HG03558 (cell line): ENCODE measurements at regions not wholly inside any gene's neighbourhood (a gene's known extent, or its start where the extent isn't known, plus 50 kb on each side); places are given as distances from the start of the nearest gene placed in this dataset.
"Not testable (repeated sequence)": the region's sequence is repeated elsewhere in the genome, so short reads cannot be mapped to it uniquely, and the experiment has no call there.

Source experiments
- ATAC-seq: cut with Tn5 transposase; IDR thresholded peaks from one replicate; pipeline ENCODE4 v1.9.1; 2021; ENCODE audit warnings: moderate number of reproducible peaks; ENCODE audit not compliant: unreplicated experiment; ENCODE audit errors: extremely low read depth

GRCh38 chr10:44558521-44558920 lies 173.6 kb upstream of the CXCL12 start:
- no peak for ATAC-seq

- ATAC-seq, result no peak
Measured at GRCh38 chr10:44564361-44564760, 179.5 kb upstream of the CXCL12 start.

DNA sequence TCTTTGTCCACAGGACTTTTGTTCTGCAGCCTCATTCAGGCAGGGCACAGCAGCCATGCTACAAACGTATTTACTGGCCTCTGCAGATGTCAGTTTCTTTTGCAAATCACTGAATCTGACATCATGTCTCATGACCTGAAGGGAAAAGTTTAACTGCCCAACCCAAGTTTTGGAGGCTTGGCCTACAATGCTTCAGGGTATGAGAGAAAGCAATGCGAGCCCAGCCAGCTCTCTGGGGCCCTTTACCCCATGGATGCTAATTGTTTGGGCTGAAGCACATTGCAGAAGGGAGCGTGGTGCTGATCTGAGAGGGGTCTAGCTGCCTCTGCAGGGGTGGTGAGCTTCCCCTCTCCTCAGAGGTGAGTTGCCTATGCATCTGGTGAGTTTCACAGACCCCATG lies 179.9 kb upstream of the CXCL12 start:
- no peak for ATAC-seq

DNA sequence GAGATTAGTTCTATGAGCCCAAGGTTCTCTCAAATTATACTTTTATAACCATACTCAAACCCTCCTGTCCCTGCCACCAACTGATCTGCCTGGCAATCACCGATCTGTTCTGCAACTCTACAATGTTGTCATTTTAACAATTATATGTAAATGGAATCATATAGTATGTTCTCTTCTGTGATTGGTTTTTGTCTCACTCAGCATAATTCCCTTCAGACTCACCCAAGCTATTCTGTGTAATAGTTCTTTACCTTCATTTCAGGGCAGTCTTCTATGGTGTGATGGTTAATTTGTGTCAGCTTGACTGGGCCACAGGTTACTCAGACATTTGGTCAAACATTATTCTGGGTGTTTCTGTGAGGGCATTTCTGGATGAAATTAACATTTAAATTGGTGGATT lies 181.9 kb upstream of the CXCL12 start:
- ATAC-seq, result no peak

GRCh38 chr10:44567471-44567870 lies 182.6 kb upstream of the CXCL12 start:
- ATAC-seq, result no peak

DNA sequence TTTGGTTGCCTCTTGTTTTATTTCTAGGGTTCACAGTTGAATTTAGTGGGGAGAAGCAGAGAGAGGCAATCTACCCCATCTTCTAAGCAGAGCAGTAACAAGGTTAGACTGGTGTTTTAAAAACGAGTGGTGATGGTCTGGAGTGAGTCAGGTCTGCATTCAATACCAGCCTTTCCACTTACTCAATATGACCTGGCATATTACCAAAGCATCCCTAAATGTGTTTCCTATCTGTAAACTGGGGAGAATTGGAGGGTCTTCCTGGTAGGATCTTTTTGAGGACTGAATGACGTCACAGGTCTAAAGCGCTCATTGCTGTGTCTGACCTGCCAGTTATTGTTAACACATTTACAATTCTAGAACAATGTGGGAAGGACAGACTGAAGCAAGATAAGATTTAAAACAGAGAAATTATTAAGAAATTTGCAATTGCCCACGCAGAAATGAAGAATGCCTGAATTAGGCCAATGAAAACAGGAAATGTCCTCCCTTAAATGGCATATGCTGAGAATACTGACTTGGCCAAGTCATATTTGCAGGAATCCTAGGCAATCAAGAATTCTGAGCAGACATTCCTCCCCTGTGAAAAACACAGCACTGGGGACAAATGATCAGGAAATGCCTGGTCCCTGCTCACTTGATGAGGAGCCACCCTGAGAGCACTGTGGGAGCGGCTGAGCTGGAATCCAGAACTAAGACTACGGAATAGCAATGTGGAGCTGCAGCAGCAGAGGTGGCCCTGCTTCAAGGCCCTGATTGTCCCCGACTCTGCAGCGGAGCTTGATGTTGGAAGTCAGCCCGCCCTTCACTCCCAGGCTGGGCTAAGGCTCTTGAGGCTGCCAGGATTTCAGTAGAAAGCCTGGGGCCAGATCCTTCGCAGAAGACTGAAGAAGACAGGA lies 184.5 kb upstream of the CXCL12 start:
- ATAC-seq, result no peak

- ATAC-seq, result no peak
Measured at GRCh38 chr10:44571701-44572100, 186.8 kb upstream of the CXCL12 start.

GRCh38 chr10:44572146-44572545 lies 187.2 kb upstream of the CXCL12 start:
- ATAC-seq, result no peak

- no peak for ATAC-seq
Measured at GRCh38 chr10:44573821-44574220, 188.9 kb upstream of the CXCL12 start.

DNA sequence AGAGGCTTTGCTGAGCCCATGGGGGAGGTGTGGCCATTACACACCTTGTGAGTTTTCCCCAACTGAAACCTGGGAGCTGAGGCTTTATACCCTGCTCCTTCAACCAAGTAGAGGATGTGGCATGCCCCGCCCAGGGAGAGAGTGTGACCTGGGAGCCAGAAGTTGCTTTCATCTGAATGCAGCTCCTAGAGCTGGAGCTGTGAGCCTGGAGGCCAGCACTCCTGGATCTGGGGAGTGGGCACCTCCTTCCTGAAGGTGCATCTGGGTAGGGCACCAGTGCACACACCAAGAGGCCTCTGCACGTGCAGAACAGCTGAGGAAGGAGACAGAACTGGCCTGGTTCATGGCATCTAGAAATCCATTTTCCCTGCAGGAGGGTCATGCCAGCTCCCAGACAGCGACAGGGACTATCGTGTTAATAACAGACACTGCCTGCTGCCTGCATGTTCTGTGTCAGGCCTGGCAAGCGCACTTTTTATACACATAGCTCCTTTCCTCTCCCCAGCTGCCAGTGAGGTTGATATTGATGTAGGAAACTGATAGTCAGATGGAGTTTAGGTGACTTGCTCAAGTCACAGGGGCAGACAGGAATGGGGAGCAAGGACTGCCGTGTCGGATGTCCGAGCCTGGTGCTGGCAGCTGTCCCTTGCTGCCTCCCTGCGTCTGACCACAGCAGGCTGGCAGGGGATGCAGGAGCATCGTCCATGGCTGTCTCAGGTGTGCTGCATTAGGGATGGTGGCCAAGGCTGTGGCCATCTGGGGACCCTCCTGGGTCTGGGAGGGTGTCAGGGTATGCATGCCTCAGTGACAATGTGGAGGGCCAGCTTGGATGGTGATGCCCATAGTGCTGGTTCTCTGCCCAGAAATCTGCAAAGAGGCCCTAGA lies 189.9 kb upstream of the CXCL12 start:
- no peak for ATAC-seq

- ATAC-seq, result no peak
Measured at GRCh38 chr10:44575601-44576380, 190.9 kb upstream of the CXCL12 start.

DNA sequence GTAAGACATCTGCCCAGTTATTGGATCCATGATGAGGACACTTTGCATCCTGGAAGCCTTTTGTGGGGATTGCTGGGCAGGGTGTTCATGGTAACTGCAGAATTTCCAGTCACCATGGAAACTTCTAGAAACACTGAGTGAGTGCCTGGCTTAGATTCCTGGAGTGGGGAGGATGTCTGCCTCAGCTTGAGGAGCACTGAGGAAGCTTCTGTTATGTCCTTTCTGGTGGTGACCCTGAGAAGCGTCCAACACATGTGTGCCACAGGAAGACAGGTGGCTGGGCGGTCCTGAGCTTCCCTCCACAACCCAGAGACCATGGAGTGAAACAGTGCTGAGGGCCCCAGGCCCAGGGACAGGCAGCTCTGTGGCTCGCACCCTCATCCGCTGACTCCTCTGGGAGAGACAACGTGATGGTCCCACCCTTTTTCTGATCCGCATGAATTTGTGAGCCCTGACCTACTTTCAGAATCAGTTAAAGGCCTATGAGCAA lies 191.8 kb upstream of the CXCL12 start:
- no peak for ATAC-seq

DNA sequence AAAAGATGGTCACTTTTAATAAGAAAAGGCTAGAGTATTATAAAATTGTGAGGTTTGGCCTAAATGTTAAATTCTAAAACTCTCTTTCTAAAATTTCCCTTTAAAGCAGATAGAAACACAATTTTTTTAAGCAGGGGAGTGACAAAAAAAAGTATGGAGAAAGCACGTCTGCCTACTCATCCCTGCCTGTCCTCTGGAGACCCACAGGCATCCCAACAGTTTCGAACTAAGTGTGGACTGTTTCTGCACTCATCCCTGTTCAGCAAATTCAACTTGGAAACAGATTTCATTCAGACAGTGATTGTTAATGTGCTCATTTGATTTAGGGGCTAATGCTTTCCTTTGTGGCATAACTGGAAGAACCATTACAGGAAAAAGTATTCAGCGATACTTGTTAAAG lies 192.6 kb upstream of the CXCL12 start:
- no peak for ATAC-seq

GRCh38 chr10:44578271-44578670 lies 193.4 kb upstream of the CXCL12 start:
- ATAC-seq, result no peak

DNA sequence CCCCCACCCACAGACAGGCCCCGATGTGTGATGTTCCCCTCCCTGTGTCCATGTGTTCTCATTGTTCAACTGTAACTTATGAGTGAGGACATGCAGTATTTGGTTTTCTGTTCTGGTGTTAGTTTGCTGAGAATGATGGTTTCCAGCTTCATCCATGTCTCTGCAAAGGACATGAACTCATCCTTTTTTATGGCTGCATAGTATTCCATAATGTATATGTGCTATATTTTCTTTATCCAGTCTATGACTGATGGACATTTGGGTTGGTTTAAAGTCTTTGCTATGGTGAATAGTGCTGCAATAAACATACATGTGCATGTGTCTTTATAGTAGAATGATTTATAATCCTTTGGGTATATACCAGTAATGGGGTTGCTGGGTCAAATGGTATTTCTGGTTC lies 194.1 kb upstream of the CXCL12 start:
- not testable (repeated sequence) for ATAC-seq

GRCh38 chr10:44581996-44582395 lies 197.1 kb upstream of the CXCL12 start:
- ATAC-seq, result no peak

- ATAC-seq, result no peak
Measured at GRCh38 chr10:44587488-44588318, 202.8 kb upstream of the CXCL12 start.

- no peak for ATAC-seq
Measured at GRCh38 chr10:44589181-44589943, 204.5 kb upstream of the CXCL12 start.

DNA sequence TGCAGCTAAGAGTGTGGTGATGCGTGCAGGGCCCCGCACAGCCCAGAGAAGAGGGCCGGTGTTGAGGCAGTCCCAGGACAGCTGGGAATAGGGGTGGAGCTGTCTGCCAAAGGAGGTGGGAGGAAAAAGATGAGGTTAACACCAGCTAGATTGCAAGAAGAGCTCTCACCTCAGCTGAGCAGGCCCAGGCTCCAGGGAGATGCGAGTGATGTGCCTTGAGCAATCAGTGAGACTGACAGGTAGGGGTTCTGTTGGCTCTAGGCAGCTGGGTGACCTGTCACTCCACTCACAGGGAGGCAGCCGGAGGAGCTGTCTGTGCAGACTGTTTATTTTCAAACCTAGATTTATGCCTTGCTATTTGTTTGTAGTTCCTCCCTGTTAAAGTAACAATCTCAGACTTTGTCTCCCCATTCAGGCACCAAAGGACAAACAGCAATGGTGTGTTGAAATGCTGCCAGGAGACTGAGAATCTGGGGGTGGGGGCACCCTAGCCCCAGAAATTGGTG lies 205.1 kb upstream of the CXCL12 start:
- ATAC-seq, result no peak
